ENCODE measurements at regions not wholly inside any gene's neighbourhood (a gene's known extent, or its start where the extent isn't known, plus 50 kb on each side); places are given as distances from the start of the nearest gene placed in this dataset.

- Mint-ChIP-seq H3K36me3 (ENCODE audit: insufficient read depth) (no peaks in the 10 kb centered on the region), H3K9me3 (peaks cover 0 to 4% of the 10 kb centered on the region in 2 donors), H3K4me3 (no peak overlapping the region), H3K27ac (no peak overlapping the region), H3K4me1 (ENCODE audit: low read depth in 2 of 2) (no peaks in the 10 kb centered on the region), H3K27me3 (no peaks in the 10 kb centered on the region)
- ATAC-seq (replicated peaks) (no peak), DNase-seq (no peak)
Measured at GRCh38 chr4:59044286-59044900, 1934.2 kb upstream of the IGFBP7 start.

- H3K27ac Mint-ChIP-seq = no peak overlapping the region
- no peaks in the 10 kb centered on the region for H3K27me3 Mint-ChIP-seq
- H3K9me3 Mint-ChIP-seq = peaks cover 8% of the 10 kb centered on the region in 2 donors
- no peaks in the 10 kb centered on the region for H3K36me3 Mint-ChIP-seq (ENCODE audit: insufficient read depth)
- DNase-seq = no peak
- ATAC-seq (replicated peaks) = no peak
- H3K4me1 Mint-ChIP-seq (ENCODE audit: low read depth in 2 of 2) = no peaks in the 10 kb centered on the region
- H3K4me3 Mint-ChIP-seq = no peak overlapping the region
Measured at GRCh38 chr4:59054086-59054485, 1943.9 kb upstream of the IGFBP7 start.

- Mint-ChIP-seq H3K4me1 (ENCODE audit: low read depth in 2 of 2) (no peaks in the 10 kb centered on the region), H3K27ac (no peak overlapping the region), H3K36me3 (ENCODE audit: insufficient read depth) (no peaks in the 10 kb centered on the region), H3K9me3 (peaks cover 0 to 6% of the 10 kb centered on the region in 2 donors), H3K4me3 (no peak overlapping the region), H3K27me3 (no peaks in the 10 kb centered on the region)
- ATAC-seq (replicated peaks) = no peak
- DNase-seq = no peak
Measured at GRCh38 chr4:59057804-59058203, 1947.6 kb upstream of the IGFBP7 start.

GRCh38 chr4:59058543-59058942 is 1948.4 kb upstream of the IGFBP7 start:
- H3K27ac Mint-ChIP-seq = no peak overlapping the region
- ATAC-seq (replicated peaks) (no peak), DNase-seq (no peak)
- no peaks in the 10 kb centered on the region for H3K4me1 Mint-ChIP-seq (ENCODE audit: low read depth in 2 of 2)
- H3K4me3 Mint-ChIP-seq = no peak overlapping the region
- H3K9me3 Mint-ChIP-seq = peaks cover 0 to 3% of the 10 kb centered on the region in 2 donors
- no peaks in the 10 kb centered on the region for H3K36me3 Mint-ChIP-seq (ENCODE audit: insufficient read depth)
- no peaks in the 10 kb centered on the region for H3K27me3 Mint-ChIP-seq

- Mint-ChIP-seq H3K36me3 (ENCODE audit: insufficient read depth) (no peaks in the 10 kb centered on the region), H3K27me3 (no peaks in the 10 kb centered on the region), H3K4me3 (no peak overlapping the region), H3K9me3 (peaks cover 0 to 13% of the 10 kb centered on the region in 2 donors), H3K4me1 (ENCODE audit: low read depth in 2 of 2) (no peaks in the 10 kb centered on the region), H3K27ac (no peak overlapping the region)
- DNase-seq (no peak), ATAC-seq (replicated peaks) (no peak)
Measured at GRCh38 chr4:59060002-59060846, 1950.0 kb upstream of the IGFBP7 start.

- Mint-ChIP-seq H3K27me3 (no peaks in the 10 kb centered on the region), H3K27ac (no peak overlapping the region), H3K4me1 (ENCODE audit: low read depth in 2 of 2) (no peaks in the 10 kb centered on the region), H3K4me3 (no peak overlapping the region), H3K36me3 (ENCODE audit: insufficient read depth) (no peaks in the 10 kb centered on the region), H3K9me3 (peaks cover 0 to 17% of the 10 kb centered on the region in 2 donors)
- ATAC-seq (replicated peaks) (no peak), DNase-seq (no peak)
Measured at GRCh38 chr4:59060895-59061294, 1950.7 kb upstream of the IGFBP7 start.

- H3K36me3 Mint-ChIP-seq (ENCODE audit: insufficient read depth) = no peaks in the 10 kb centered on the region
- no peaks in the 10 kb centered on the region for H3K27me3 Mint-ChIP-seq
Measured at GRCh38 chr4:59063015-59063720, 1953.0 kb upstream of the IGFBP7 start.

GRCh38 chr4:59068722-59069418 is 1958.7 kb upstream of the IGFBP7 start:
- no peaks in the 10 kb centered on the region for H3K4me1 Mint-ChIP-seq (ENCODE audit: low read depth in 2 of 2)
- DNase-seq (no peak), ATAC-seq (replicated peaks) (no peak)
- H3K27ac Mint-ChIP-seq = no peak overlapping the region
- H3K4me3 Mint-ChIP-seq = no peak overlapping the region
- no peaks in the 10 kb centered on the region for H3K36me3 Mint-ChIP-seq (ENCODE audit: insufficient read depth)
- peaks cover 8 to 21% of the 10 kb centered on the region in 2 donors for H3K9me3 Mint-ChIP-seq
- no peaks in the 10 kb centered on the region for H3K27me3 Mint-ChIP-seq

More at GRCh38 chr4:59063015-59063720, 1953.0 kb upstream of the IGFBP7 start:
- Mint-ChIP-seq H3K4me1 (ENCODE audit: low read depth in 2 of 2) (no peaks in the 10 kb centered on the region), H3K27ac (no peak overlapping the region), H3K4me3 (no peak overlapping the region), H3K9me3 (peaks cover 0 to 21% of the 10 kb centered on the region in 2 donors)
- ATAC-seq (replicated peaks) (no peak), DNase-seq (no peak)

GRCh38 chr4:59086410-59086809 is 1976.2 kb upstream of the IGFBP7 start:
- Mint-ChIP-seq H3K4me3 (no peak overlapping the region), H3K27me3 (no peaks in the 10 kb centered on the region), H3K4me1 (ENCODE audit: low read depth in 2 of 2) (no peaks in the 10 kb centered on the region), H3K36me3 (ENCODE audit: insufficient read depth) (no peaks in the 10 kb centered on the region), H3K27ac (no peak overlapping the region), H3K9me3 (peaks cover 6 to 7% of the 10 kb centered on the region in 2 donors)
- ATAC-seq (replicated peaks) = no peak
- no peak for DNase-seq

GRCh38 chr4:59091146-59092142 is 1981.3 kb upstream of the IGFBP7 start:
- H3K4me1 Mint-ChIP-seq (ENCODE audit: low read depth in 2 of 2) = no peaks in the 10 kb centered on the region
- ATAC-seq (replicated peaks) = no peak
- no peaks in the 10 kb centered on the region for H3K36me3 Mint-ChIP-seq (ENCODE audit: insufficient read depth)
- no peaks in the 10 kb centered on the region for H3K27me3 Mint-ChIP-seq
- H3K9me3 Mint-ChIP-seq = peaks cover 7 to 10% of the 10 kb centered on the region in 2 donors
- no peak overlapping the region for H3K27ac Mint-ChIP-seq
- H3K4me3 Mint-ChIP-seq = no peak overlapping the region
- DNase-seq = no peak

GRCh38 chr4:59094505-59094904 is 1984.3 kb upstream of the IGFBP7 start:
- no peak for DNase-seq
- H3K4me1 Mint-ChIP-seq (ENCODE audit: low read depth in 2 of 2) = no peaks in the 10 kb centered on the region
- H3K4me3 Mint-ChIP-seq = no peak overlapping the region
- no peak overlapping the region for H3K27ac Mint-ChIP-seq
- H3K9me3 Mint-ChIP-seq = peaks cover 11 to 13% of the 10 kb centered on the region in 2 donors
- no peak for ATAC-seq (replicated peaks)
- no peaks in the 10 kb centered on the region for H3K36me3 Mint-ChIP-seq (ENCODE audit: insufficient read depth)
- H3K27me3 Mint-ChIP-seq = no peaks in the 10 kb centered on the region

GRCh38 chr4:59102311-59102710 is 1992.1 kb upstream of the IGFBP7 start:
- Mint-ChIP-seq H3K9me3 (peaks cover 7 to 9% of the 10 kb centered on the region in 2 donors), H3K36me3 (ENCODE audit: insufficient read depth) (no peaks in the 10 kb centered on the region), H3K4me1 (ENCODE audit: low read depth in 2 of 2) (no peaks in the 10 kb centered on the region), H3K27me3 (no peaks in the 10 kb centered on the region), H3K4me3 (no peak overlapping the region), H3K27ac (no peak overlapping the region)
- DNase-seq (no peak), ATAC-seq (replicated peaks) (no peak)
